HUDEP-2 (cell line): ENCODE measurements at regions not wholly inside any gene's neighbourhood (a gene's known extent, or its start where the extent isn't known, plus 50 kb on each side); places are given as distances from the start of the nearest gene placed in this dataset.

Experiments
- DNase-seq, 76 experiments: peaks; one replicate each; lab custom pipeline; 2025; ENCODE audit not compliant: unreplicated experiment in 76 of 76; lab: John Stamatoyannopoulos, UW

- DNase-seq = peak in 5 of 76 experiments; percentile 0 to 5 (median 0)
These were observed 63.5 kb upstream of the WDR17 start for GRCh38 chr4:176002007-176002613.

- no peak for DNase-seq
These were observed 59.9 kb upstream of the WDR17 start for GRCh38 chr4:176005766-176006165.

GRCh38 chr4:176009254-176009653 lies 56.4 kb upstream of the WDR17 start:
- DNase-seq = no peak

GRCh38 chr4:176011529-176011928 lies 54.1 kb upstream of the WDR17 start:
- DNase-seq = no peak

- DNase-seq = no peak
These were observed 52.0 kb upstream of the WDR17 start for GRCh38 chr4:176013476-176014247.

- DNase-seq = no peak
These were observed 51.0 kb upstream of the WDR17 start for GRCh38 chr4:176014583-176015108.
